K562 (cell line): ENCODE measurements at regions not wholly inside any gene's neighbourhood (a gene's known extent, or its start where the extent isn't known, plus 50 kb on each side); places are given as distances from the start of the nearest gene placed in this dataset.

Experiments
- BCOR ChIP-seq: fragments of 450-650 bp; IDR thresholded peaks from 2 replicates; pipeline ENCODE4 v1.6.1; 2016
- EHMT2 ChIP-seq: fragments of 450-650 bp; IDR thresholded peaks from 2 replicates; pipeline ENCODE4 v1.6.1; 2018; ENCODE audit warnings: antibody characterized with exemption
- JUND ChIP-seq, 2 experiments: IDR thresholded peaks; 2 replicates in 1 of 2; 3 replicates in 1 of 2; pipeline ENCODE4 v1.6.1; 2011; ENCODE audit warnings: borderline replicate concordance in 2 of 2, low read depth in 2 of 2, low read length in 2 of 2, improper control_type of control experiment in 1 of 2, missing biosample characterization in 1 of 2, missing genetic modification characterization in 1 of 2, missing genetic modification reagents in 1 of 2
- MECOM ChIP-seq: fragments of 250-450 bp; sonication (Bioruptor Pico); IDR thresholded peaks from 2 replicates; pipeline ENCODE4 v1.8.0; 2022; ENCODE audit warnings: inconsistent platforms
- MTF1 ChIP-seq: fragments of 250-450 bp; sonication (Bioruptor Pico); IDR thresholded peaks from 2 replicates; pipeline ENCODE4 v1.9.0; 2021; ENCODE audit warnings: moderate library complexity, mild to moderate bottlenecking, inconsistent platforms, borderline replicate concordance
- NR4A1 ChIP-seq, 2 experiments: fragments of 250-450 bp in 1 of 2; fragments of 450-650 bp in 1 of 2; sonication (Bioruptor Pico) in 1 of 2; IDR thresholded peaks; 2 replicates each; pipeline versions ENCODE4 v1.4.0 to v1.6.1; 2016 to 2020; ENCODE audit warnings: mild to moderate bottlenecking in 2 of 2, missing compliant biosample characterization in 1 of 2, missing genetic modification characterization in 1 of 2, moderate library complexity in 1 of 2
- ZFP1 ChIP-seq: fragments of 450-650 bp; formaldehyde crosslinking; IDR thresholded peaks from 2 replicates; pipeline ENCODE4 v1.4.0; 2020; ENCODE audit warnings: mild to moderate bottlenecking, mixed read lengths
- ZNF41 ChIP-seq: fragments of 250-450 bp; sonication (Bioruptor Pico); conservative IDR thresholded peaks from 2 replicates; pipeline ENCODE4 v1.4.0; 2020; ENCODE audit warnings: mild to moderate bottlenecking
- ZNF57 ChIP-seq: fragments of 450-650 bp; formaldehyde crosslinking; IDR thresholded peaks from 2 replicates; pipeline ENCODE4 v1.4.0; 2020; ENCODE audit warnings: mild to moderate bottlenecking, moderate library complexity
- ZNF644 ChIP-seq: fragments of 200-800 bp; sonication (Bioruptor generic); IDR thresholded peaks from 2 replicates; pipeline ENCODE4 v1.6.1; 2016; ENCODE audit warnings: low read depth, missing genetic modification characterization, missing compliant biosample characterization
- TF ChIP-seq, protein P1 (sequence below): fragments of 450-650 bp; IDR thresholded peaks from 2 replicates; pipeline ENCODE4 v1.7.0; 2016; ENCODE audit warnings: borderline replicate concordance
- TF ChIP-seq, protein P2 (sequence below), 2 experiments: fragments of 450-650 bp; IDR thresholded peaks; 2 replicates each; pipeline ENCODE4 v1.6.1; 2016; ENCODE audit warnings: mild to moderate bottlenecking in 2 of 2, borderline replicate concordance in 1 of 2, low read depth in 1 of 2, moderate library complexity in 1 of 2
- TF ChIP-seq, protein P3 (sequence below): sonication (generic); formaldehyde crosslinking; IDR thresholded peaks from 2 replicates; pipeline ENCODE4 v1.8.0; 2023; ENCODE audit warnings: mild to moderate bottlenecking, missing genetic modification reagents

DNA sequence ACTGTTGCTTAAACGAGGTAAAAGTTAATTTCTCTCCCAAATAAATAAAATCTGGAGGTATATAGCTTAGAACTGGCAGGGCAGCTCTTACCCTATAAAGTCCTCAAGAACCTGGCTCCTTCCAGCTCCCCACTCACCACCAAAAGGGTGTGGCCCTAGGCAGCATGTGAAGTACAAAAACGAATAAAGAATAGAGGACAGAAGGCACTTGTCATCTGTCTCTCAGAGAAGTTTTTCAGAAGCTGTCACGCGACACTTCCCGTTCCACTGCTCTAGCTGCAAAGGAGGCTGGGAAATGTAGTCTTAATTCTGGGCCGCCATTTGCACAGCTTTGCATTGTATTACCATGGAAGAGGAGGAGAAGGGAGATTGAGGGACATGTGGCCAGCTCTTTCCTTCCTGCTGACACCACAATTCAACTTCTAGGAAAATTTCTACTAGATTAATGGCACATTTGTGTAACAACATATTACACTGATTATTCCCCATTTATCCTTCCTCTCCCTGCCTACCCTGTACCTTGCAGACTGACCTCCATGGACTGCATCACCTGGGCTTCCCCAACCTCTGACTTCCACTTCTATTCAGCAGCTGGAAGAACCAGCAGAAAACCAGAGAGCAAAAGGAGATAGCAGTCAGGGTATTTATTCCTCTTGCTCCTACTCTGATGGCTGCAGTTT, 62.2 kb downstream of the CCDC71L start (continued):
- TF ChIP-seq MTF1: no peak
- peak; percentile 52; the same call in 1 of the 2 replicates for TF ChIP-seq EHMT2
- 0 out of 2 replicates have a peak, but pooled peaks have one; percentile 19 for TF ChIP-seq MECOM (CRISPR knock-in tag)
- TF ChIP-seq ZNF644: peak; percentile 14; the same call in 1 of the 2 replicates
- TF ChIP-seq JUND (IDR thresholded peaks at IDR 0.05; ENCODE audit: borderline replicate concordance, low read depth, low read length): peak; percentile 65
- TF ChIP-seq JUND (tag; IDR thresholded peaks at IDR 0.05; ENCODE audit: borderline replicate concordance, low read depth, low read length): peak; percentile 62; the same call in 2 of the 3 replicates
- TF ChIP-seq, protein P1, sequence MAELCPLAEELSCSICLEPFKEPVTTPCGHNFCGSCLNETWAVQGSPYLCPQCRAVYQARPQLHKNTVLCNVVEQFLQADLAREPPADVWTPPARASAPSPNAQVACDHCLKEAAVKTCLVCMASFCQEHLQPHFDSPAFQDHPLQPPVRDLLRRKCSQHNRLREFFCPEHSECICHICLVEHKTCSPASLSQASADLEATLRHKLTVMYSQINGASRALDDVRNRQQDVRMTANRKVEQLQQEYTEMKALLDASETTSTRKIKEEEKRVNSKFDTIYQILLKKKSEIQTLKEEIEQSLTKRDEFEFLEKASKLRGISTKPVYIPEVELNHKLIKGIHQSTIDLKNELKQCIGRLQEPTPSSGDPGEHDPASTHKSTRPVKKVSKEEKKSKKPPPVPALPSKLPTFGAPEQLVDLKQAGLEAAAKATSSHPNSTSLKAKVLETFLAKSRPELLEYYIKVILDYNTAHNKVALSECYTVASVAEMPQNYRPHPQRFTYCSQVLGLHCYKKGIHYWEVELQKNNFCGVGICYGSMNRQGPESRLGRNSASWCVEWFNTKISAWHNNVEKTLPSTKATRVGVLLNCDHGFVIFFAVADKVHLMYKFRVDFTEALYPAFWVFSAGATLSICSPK: no peak
- TF ChIP-seq, protein P2, sequence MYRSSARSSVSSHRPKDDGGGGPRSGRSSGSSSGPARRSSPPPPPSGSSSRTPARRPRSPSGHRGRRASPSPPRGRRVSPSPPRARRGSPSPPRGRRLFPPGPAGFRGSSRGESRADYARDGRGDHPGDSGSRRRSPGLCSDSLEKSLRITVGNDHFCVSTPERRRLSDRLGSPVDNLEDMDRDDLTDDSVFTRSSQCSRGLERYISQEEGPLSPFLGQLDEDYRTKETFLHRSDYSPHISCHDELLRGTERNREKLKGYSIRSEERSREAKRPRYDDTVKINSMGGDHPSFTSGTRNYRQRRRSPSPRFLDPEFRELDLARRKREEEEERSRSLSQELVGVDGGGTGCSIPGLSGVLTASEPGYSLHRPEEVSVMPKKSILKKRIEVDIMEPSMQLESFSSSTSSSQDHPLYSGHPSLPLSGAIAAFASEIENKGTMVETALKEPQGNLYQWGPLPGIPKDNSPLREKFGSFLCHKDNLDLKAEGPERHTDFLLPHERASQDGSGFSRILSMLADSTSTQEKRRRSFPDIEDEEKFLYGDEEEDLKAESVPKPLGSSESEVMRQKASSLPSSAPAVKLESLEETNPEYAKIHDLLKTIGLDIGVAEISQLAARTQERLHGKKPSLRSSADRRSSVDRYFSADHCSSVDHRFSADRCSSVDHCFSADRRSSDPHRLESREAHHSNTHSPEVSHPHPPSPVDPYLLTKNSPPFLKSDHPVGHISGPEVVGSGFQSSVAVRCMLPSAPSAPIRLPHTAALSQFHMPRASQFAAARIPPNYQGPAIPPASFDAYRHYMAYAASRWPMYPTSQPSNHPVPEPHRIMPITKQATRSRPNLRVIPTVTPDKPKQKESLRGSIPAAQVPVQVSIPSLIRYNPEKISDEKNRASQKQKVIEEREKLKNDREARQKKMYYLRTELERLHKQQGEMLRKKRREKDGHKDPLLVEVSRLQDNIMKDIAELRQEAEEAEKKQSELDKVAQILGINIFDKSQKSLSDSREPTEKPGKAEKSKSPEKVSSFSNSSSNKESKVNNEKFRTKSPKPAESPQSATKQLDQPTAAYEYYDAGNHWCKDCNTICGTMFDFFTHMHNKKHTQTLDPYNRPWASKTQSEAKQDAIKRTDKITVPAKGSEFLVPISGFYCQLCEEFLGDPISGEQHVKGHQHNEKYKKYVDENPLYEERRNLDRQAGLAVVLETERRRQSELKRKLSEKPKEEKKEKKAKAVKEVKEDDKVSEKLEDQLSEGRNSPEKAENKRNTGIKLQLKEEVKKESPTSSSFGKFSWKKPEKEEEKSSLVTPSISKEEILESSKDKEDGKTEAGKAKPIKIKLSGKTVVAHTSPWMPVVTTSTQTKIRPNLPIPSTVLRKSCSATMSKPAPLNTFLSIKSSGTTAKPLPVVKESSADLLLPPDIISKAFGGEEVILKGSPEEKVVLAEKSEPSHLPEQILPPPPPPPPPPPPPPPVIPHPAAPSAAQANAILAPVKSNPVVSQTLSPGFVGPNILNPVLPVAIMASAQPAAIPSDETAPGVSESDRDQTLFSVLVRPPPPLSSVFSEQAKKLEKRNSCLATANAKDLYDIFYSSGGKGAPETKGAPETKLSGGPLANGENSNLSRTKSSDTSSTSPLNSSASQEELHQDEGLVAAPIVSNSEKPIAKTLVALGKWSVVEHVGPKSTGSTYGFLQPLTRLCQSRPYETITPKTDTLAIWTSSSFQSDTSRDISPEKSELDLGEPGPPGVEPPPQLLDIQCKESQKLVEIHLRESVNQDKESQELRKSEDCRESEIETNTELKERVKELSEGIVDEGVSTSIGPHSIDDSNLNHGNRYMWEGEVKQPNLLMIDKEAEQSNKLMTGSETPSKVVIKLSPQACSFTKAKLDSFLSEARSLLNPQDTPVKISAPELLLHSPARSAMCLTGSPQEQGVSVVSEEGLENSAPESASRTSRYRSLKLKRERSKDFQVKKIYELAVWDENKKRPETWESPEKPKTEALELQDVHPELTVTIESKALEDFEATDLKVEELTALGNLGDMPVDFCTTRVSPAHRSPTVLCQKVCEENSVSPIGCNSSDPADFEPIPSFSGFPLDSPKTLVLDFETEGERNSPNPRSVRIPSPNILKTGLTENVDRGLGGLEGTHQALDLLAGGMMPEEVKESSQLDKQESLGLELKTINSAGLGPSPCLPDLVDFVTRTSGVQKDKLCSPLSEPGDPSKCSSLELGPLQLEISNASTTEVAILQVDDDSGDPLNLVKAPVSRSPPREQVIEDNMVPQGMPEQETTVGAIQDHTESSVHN (IDR thresholded peaks at IDR 0.05; ENCODE audit: borderline replicate concordance in 1 of 2, low read depth in 1 of 2): no peak
- no peak for TF ChIP-seq ZFP1
- no peak for TF ChIP-seq BCOR
- TF ChIP-seq ZNF41: no peak
- TF ChIP-seq, protein P3, sequence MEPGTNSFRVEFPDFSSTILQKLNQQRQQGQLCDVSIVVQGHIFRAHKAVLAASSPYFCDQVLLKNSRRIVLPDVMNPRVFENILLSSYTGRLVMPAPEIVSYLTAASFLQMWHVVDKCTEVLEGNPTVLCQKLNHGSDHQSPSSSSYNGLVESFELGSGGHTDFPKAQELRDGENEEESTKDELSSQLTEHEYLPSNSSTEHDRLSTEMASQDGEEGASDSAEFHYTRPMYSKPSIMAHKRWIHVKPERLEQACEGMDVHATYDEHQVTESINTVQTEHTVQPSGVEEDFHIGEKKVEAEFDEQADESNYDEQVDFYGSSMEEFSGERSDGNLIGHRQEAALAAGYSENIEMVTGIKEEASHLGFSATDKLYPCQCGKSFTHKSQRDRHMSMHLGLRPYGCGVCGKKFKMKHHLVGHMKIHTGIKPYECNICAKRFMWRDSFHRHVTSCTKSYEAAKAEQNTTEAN: no peak
- TF ChIP-seq ZNF57 (CRISPR knock-in tag): no peak
- no peak for TF ChIP-seq NR4A1 (CRISPR knock-in tag; IDR thresholded peaks at IDR 0.05)
- TF ChIP-seq NR4A1 (tag; IDR thresholded peaks at IDR 0.05): peak; percentile 90; the same call in 1 of the 2 replicates
